ENCODE measurements at regions not wholly inside any gene's neighbourhood (a gene's known extent, or its start where the extent isn't known, plus 50 kb on each side); places are given as distances from the start of the nearest gene placed in this dataset.
A peak's percentile ranks its signal among the peaks of the same experiment; 100 is the strongest.

GRCh38 chrX:25805744-25806143 is 332.4 kb upstream of the MAGEB18 start:
- DNase-seq (ENCODE audit: low read depth): no peak
- H3K4me3 ChIP-seq (ENCODE audit: low read depth, low read length): no peak overlapping the region
- TF ChIP-seq CTCF (conservative IDR thresholded peaks at IDR 0.05; ENCODE audit: low read depth, low read length): no peak

GRCh38 chrX:25807022-25807421 is 331.1 kb upstream of the MAGEB18 start:
- no peak for DNase-seq (ENCODE audit: low read depth)
- H3K4me3 ChIP-seq (ENCODE audit: low read depth, low read length): no peak overlapping the region
- TF ChIP-seq CTCF (conservative IDR thresholded peaks at IDR 0.05; ENCODE audit: low read depth, low read length): no peak

GRCh38 chrX:25810202-25810601 is 327.9 kb upstream of the MAGEB18 start:
- H3K4me3 ChIP-seq (ENCODE audit: low read depth, low read length): no peak overlapping the region
- DNase-seq (ENCODE audit: low read depth): peak; percentile 50
- TF ChIP-seq CTCF (conservative IDR thresholded peaks at IDR 0.05; ENCODE audit: low read depth, low read length): no peak

- no peak for DNase-seq (ENCODE audit: low read depth)
- no peak overlapping the region for H3K4me3 ChIP-seq (ENCODE audit: low read depth, low read length)
- no peak for TF ChIP-seq CTCF (conservative IDR thresholded peaks at IDR 0.05; ENCODE audit: low read depth, low read length)
These were observed 318.3 kb upstream of the MAGEB18 start for GRCh38 chrX:25819879-25820278.

GRCh38 chrX:25851141-25851540 is 287.0 kb upstream of the MAGEB18 start:
- no peak overlapping the region for H3K4me3 ChIP-seq (ENCODE audit: low read depth, low read length)
- no peak for TF ChIP-seq CTCF (conservative IDR thresholded peaks at IDR 0.05; ENCODE audit: low read depth, low read length)
- DNase-seq (ENCODE audit: low read depth): no peak

- H3K4me3 ChIP-seq (ENCODE audit: low read depth, low read length): no peak overlapping the region
- TF ChIP-seq CTCF (conservative IDR thresholded peaks at IDR 0.05; ENCODE audit: low read depth, low read length): no peak
- DNase-seq (ENCODE audit: low read depth): no peak
These were observed 285.1 kb upstream of the MAGEB18 start for GRCh38 chrX:25853002-25853479.

GRCh38 chrX:25858273-25858880 is 279.8 kb upstream of the MAGEB18 start:
- TF ChIP-seq CTCF (conservative IDR thresholded peaks at IDR 0.05; ENCODE audit: low read depth, low read length): no peak
- peak; percentile 0 for DNase-seq (ENCODE audit: low read depth)
- no peak overlapping the region for H3K4me3 ChIP-seq (ENCODE audit: low read depth, low read length)
